HG02884 (cell line): ENCODE measurements at regions not wholly inside any gene's neighbourhood (a gene's known extent, or its start where the extent isn't known, plus 50 kb on each side); places are given as distances from the start of the nearest gene placed in this dataset.
A peak's percentile ranks its signal among the peaks of the same experiment; 100 is the strongest.
"Not testable (repeated sequence)": the region's sequence is repeated elsewhere in the genome, so short reads cannot be mapped to it uniquely, and the experiment has no call there.

Source experiments
- ATAC-seq: cut with Tn5 transposase; IDR thresholded peaks from one replicate; pipeline ENCODE4 v1.9.1; 2021; ENCODE audit warnings: mild to moderate bottlenecking, moderate library complexity; ENCODE audit not compliant: unreplicated experiment

DNA sequence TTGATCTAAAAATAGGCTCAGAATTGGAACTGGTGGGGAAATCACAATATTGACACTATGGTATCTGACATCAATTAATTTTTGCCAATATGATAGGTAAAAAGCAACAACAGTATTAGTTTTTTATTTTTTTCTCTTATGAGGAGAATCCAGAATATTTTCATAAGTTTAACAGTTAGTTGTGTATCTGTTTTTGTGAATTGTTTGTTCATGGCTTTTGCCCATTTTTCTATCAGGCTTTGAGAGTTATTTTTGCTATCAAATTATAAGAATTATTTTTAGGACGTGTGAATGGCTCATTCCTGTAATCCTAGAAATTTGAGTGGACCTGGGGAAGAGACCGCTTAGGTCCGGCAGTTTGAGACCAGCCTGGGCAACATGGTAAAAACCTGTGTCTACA lies 608.6 kb upstream of the ADGRB3 start:
- ATAC-seq: no peak

GRCh38 chr6:68025764-68026163 lies 609.3 kb upstream of the ADGRB3 start:
- ATAC-seq: no peak

DNA sequence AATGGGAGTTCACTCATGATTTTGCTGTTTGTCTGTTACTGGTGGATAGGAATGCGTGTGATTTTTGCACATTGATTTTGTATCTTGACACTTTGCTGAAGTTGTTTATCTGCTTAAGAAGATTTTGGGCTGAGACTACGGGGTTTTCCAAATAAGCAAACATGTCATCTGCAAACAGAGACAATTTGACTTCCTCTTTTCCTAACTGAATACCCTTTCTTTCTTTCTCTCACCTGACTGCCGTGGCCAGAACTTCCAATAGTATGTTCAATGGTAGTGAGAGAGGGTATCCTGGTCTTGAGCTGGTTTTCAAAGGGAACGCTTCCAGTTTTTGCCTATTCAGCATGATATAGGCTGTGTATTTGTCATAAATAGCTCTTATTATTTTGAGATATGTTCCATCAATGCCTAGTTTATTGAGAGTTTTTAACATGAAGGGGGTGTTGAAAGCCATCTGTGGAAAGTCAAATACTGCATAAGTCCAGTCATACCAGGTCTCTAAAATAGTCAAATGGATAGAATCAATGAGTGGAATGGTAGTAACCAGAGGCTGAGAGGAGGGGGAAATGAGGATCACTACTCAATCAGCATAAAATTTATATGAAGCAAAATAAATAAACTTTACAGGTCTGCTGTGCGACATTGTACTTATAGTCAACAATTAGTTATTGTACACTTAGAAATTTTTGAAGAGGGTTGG lies 610.4 kb upstream of the ADGRB3 start:
- no peak for ATAC-seq

DNA sequence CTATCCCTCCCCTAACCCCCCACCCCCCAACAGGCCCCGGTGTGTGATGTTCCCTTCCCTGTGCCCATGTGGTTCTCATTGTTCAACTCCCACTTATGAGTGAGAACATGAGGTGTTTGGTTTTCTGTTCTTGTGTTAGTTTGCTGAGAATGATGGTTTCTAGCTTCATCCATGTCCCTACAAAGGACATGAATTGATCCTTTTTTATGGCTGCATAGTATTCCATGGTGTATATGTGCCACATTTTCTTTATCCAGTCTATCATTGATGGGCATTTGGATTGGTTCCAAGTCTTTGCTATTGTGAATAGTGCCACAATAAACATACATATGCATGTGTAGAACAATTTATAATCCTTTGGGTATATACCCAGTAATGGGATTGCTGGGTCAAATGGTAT lies 612.1 kb upstream of the ADGRB3 start:
- not testable (repeated sequence) for ATAC-seq

- no peak for ATAC-seq
These were observed 621.1 kb upstream of the ADGRB3 start for GRCh38 chr6:68013780-68014515.

DNA sequence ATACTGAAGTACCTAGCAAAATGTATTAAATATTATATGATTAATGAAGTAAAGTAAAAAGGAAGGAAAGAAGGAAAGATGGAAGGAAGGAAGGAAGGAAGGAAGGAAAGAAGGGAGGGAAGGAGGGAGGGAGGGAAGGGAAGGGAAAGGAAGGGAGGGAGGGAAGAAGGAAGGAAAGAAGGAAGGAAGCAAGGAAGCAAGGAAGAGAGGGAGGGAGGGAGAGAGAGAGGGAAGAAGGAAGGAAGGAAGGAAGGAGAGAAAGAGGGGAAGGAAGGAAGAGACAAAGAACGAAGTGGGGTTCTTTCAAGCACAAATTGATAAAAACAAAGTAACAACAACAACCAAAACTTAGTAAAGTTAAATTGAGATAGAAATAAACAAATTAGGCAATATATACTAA lies 622.3 kb upstream of the ADGRB3 start:
- no peak for ATAC-seq

GRCh38 chr6:68010936-68011335 lies 624.1 kb upstream of the ADGRB3 start:
- no peak for ATAC-seq

GRCh38 chr6:68008445-68008844 lies 626.6 kb upstream of the ADGRB3 start:
- peak; percentile 72 for ATAC-seq

DNA sequence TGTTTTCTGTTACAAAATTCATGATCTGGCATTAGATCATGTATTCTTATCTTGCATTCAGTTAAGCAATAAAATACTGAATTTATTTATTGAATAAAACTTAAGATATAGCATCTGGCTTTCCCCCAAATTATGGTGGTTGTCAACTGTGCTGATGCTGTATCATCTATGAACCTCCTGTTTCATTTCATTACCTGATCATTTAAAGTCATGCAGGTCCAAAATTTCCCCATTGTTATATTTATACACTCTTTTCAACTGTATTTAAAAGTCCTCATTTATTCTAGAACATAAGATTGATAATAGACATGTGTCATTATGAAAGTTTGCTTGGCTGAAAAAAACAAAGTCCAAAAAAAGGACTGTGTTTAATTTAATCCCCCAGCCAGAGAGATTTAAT lies 627.4 kb upstream of the ADGRB3 start:
- no peak for ATAC-seq

GRCh38 chr6:67986694-67987232 lies 648.3 kb upstream of the ADGRB3 start:
- no peak for ATAC-seq

DNA sequence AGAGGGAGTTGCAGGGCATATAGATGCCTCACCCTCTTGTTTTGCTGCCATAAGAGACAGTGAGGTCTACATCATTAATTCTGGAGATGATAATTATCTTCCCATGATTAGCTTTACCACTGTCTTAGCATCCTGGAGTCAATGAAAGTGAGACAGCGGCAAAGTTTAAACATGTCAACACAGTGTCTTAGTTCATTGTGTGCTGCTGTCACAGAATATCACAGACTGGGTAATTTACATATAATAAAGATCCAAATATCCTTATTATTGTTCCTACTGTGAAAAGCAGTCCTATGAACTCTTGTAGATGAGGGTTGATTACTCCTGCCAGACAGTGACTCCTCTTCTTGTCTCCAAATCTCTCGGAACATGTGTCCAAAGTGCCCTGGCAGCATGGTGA lies 658.6 kb upstream of the ADGRB3 start:
- ATAC-seq: no peak

- no peak for ATAC-seq
These were observed 660.2 kb upstream of the ADGRB3 start for GRCh38 chr6:67974931-67975330.

DNA sequence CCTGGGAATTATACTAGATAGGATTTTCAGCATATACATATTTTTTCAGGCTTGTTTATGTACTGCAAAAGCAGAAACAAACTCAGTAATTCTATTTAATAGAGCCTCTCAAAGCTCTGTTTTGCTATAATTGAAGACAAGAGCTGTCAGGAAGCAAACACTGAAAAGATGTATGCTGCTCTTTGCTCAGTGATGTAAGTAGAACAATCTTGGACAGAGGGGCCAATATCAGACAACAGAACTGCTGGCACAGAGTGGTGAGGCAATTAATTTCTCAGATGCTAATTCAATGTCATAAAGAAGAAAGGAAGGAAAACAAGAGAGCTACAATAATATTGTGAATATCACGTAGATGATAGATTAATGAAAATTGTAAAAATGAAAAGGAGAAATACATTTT lies 663.3 kb upstream of the ADGRB3 start:
- no peak for ATAC-seq

- ATAC-seq: no peak
These were observed 668.3 kb upstream of the ADGRB3 start for GRCh38 chr6:67966830-67967229.

DNA sequence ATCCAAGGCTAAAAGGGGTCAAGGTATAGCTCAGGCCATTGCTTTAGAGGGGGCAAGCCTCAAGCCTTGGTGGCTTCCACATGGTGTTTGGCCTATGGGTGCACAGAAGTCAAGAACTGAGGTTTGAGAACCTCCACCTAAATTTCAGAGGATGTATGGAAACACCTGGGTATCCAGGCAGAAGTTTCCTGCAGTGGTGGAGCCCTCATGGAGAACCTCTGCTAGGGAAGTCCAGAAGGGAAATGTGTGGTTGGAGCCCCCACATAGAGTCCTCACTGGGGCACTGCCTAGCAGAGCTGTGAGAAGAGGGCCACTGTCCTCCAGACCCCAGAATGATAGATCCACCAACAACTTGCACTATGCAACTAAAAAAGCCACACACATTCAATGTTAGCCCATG lies 678.7 kb upstream of the ADGRB3 start:
- no peak for ATAC-seq

- ATAC-seq: no peak
These were observed 682.1 kb upstream of the ADGRB3 start for GRCh38 chr6:67952948-67953347.

DNA sequence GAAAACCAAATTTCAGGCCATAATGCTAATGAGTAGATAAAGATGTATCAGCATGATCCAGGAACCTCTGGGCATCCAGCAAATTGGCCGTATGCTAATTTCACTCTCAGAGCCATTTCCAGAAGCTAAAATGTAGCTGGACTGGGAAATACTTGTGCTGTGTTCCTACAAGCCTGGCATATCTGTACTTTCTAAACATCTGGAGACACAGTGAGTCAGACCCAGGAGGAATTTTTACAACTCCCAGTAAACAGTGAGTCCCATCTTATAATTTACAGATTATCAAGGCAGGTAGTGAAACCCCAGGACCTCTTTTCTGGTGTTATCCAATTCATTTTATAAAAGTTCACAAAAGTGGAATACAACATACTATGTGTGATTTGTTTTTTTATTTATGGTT lies 683.0 kb upstream of the ADGRB3 start:
- no peak for ATAC-seq

GRCh38 chr6:67947762-67948161 lies 687.3 kb upstream of the ADGRB3 start:
- ATAC-seq: not testable (repeated sequence)

GRCh38 chr6:67935976-67936477 lies 699.1 kb upstream of the ADGRB3 start:
- no peak for ATAC-seq

DNA sequence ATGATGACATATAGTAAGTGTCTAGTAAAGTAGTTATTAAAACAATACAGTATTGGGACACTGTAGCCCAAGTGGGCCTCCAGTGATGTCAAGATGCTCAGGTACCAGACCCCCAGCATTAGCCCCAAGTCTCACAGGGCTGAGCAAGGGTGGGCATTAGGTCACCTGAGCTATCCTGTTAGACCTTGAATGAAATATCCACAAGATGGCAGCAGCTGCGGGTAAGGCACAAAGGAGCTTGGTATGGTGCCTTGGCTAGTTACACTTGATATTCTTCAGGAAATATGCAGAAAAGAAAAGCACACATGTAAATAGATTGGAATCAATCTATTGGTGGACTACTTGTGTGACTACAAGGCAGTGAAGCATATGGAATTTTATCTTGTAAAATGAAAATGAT lies 701.8 kb upstream of the ADGRB3 start:
- no peak for ATAC-seq

GRCh38 chr6:67922588-67922987 lies 712.5 kb upstream of the ADGRB3 start:
- ATAC-seq: not testable (repeated sequence)

- ATAC-seq: not testable (repeated sequence)
These were observed 715.0 kb upstream of the ADGRB3 start for GRCh38 chr6:67920040-67920439.
